ENCODE measurements at regions not wholly inside any gene's neighbourhood (a gene's known extent, or its start where the extent isn't known, plus 50 kb on each side); places are given as distances from the start of the nearest gene placed in this dataset.
"Not testable (repeated sequence)": the region's sequence is repeated elsewhere in the genome, so short reads cannot be mapped to it uniquely, and the experiment has no call there.

- no peak for DNase-seq
- intact Hi-C loops (cut with DNase I): no loop called here
These were observed 279.7 kb upstream of the MYT1L start for GRCh38 chr2:2610751-2611150.

- DNase-seq: no peak
- intact Hi-C loops (cut with DNase I): no loop called here
These were observed 269.3 kb upstream of the MYT1L start for GRCh38 chr2:2600366-2600765.

GRCh38 chr2:2599441-2599840 is 268.4 kb upstream of the MYT1L start:
- intact Hi-C loops (cut with DNase I): no loop called here
- no peak for DNase-seq

- intact Hi-C loops (cut with DNase I): no loop called here
- no peak for DNase-seq
These were observed 266.6 kb upstream of the MYT1L start for GRCh38 chr2:2597712-2598111.

- intact Hi-C loops (cut with DNase I): no loop called here
- DNase-seq: no peak
These were observed 260.5 kb upstream of the MYT1L start for GRCh38 chr2:2591542-2591940.

GRCh38 chr2:2590841-2591541 is 259.9 kb upstream of the MYT1L start:
- DNase-seq: peak in 4 of 10 donors; percentile 49 to 91 (median 76)
- intact Hi-C loops (cut with DNase I): no loop called here

GRCh38 chr2:2590141-2590540 is 259.1 kb upstream of the MYT1L start:
- intact Hi-C loops (cut with DNase I): no loop called here
- no peak for DNase-seq

- DNase-seq: no peak
- intact Hi-C loops (cut with DNase I): no loop called here
These were observed 257.7 kb upstream of the MYT1L start for GRCh38 chr2:2588777-2589176.

GRCh38 chr2:2587354-2587753 is 256.3 kb upstream of the MYT1L start:
- no peak for DNase-seq
- intact Hi-C loops (cut with DNase I): no loop called here

- no peak for DNase-seq
- intact Hi-C loops (cut with DNase I): no loop called here
These were observed 255.9 kb upstream of the MYT1L start for GRCh38 chr2:2586931-2587330.

GRCh38 chr2:2586068-2586776 is 255.1 kb upstream of the MYT1L start:
- DNase-seq: no peak
- intact Hi-C loops (cut with DNase I): no loop called here

- peak in 1 of 10 donors; percentile 36 for DNase-seq
- intact Hi-C loops (cut with DNase I): no loop called here
These were observed 252.0 kb upstream of the MYT1L start for GRCh38 chr2:2582998-2583545.

GRCh38 chr2:2581331-2582159 is 250.5 kb upstream of the MYT1L start:
- DNase-seq: peak in 1 of 10 donors; percentile 81
- intact Hi-C loops (cut with DNase I): no loop called here

GRCh38 chr2:2580841-2581240 is 249.8 kb upstream of the MYT1L start:
- peak in 1 of 10 donors; percentile 78 for DNase-seq
- intact Hi-C loops (cut with DNase I): not testable (repeated sequence)

- intact Hi-C loops (cut with DNase I): no loop called here
- DNase-seq: peak in 1 of 10 donors; percentile 30
These were observed 249.3 kb upstream of the MYT1L start for GRCh38 chr2:2580341-2580740.

- peak in 1 of 10 donors; percentile 52 for DNase-seq
These were observed 248.7 kb upstream of the MYT1L start for GRCh38 chr2:2579814-2580213.

GRCh38 chr2:2577407-2577831 is 246.3 kb upstream of the MYT1L start:
- DNase-seq: peak; percentile 81 to 98 (median 88)
- intact Hi-C loops (cut with DNase I): loop anchor here (2.0 kb wide), 1 partner anchor 35 kb away; no protein-coding TSS in a partner anchor

More at GRCh38 chr2:2579814-2580213, 248.7 kb upstream of the MYT1L start:
- intact Hi-C loops (cut with DNase I): no loop called here

- DNase-seq: peak in 1 of 10 donors; percentile 16
- intact Hi-C loops (cut with DNase I): loop anchor here (2.0 kb wide), 1 partner anchor 37 kb away; no protein-coding TSS in a partner anchor
These were observed 244.9 kb upstream of the MYT1L start for GRCh38 chr2:2575870-2576386.

GRCh38 chr2:2575181-2575577 is 244.1 kb upstream of the MYT1L start:
- peak in 1 of 10 donors; percentile 18 for DNase-seq
- intact Hi-C loops (cut with DNase I): no loop called here

- intact Hi-C loops (cut with DNase I): no loop called here
These were observed 243.5 kb upstream of the MYT1L start for GRCh38 chr2:2574401-2575180.

More at GRCh38 chr2:2574401-2575180, 243.5 kb upstream of the MYT1L start:
- DNase-seq: no peak

All from posterior cingulate gyrus (tissue), 11 donors.